Left ventricle myocardium superior (tissue), 1 donor: ENCODE measurements at regions not wholly inside any gene's neighbourhood (a gene's known extent, or its start where the extent isn't known, plus 50 kb on each side); places are given as distances from the start of the nearest gene placed in this dataset.
A peak's percentile ranks its signal among the peaks of the same experiment; 100 is the strongest.

ENCODE experiments used
- ATAC-seq: fragments of 200-7000 bp; cut with Tn5 transposase; one replicate; pipeline ENCODE4 v1.9.1; 2020; ENCODE audit warnings: mild to moderate bottlenecking, moderate library complexity
- DNase-seq: peaks from one replicate; pipeline ENCODE4 v3.0.0-alpha.2; 2020
- intact Hi-C: fragments of 100-400 bp; cut with micrococcal nuclease; formaldehyde crosslinking; loops from one replicate; pipeline ENCODE4 v1.11.0; 2022
- donor health status: DM: no; HTN: yes; CAD: no; lungs with severe emphysema.

GRCh38 chr18:67665266-67665665, 148.7 kb upstream of the DSEL start:
- DNase-seq = no peak
- intact Hi-C loops = no loop called here
- no peak for ATAC-seq

GRCh38 chr18:67662996-67663395, 146.5 kb upstream of the DSEL start:
- intact Hi-C loops = no loop called here
- no peak for DNase-seq
- no peak for ATAC-seq

GRCh38 chr18:67661555-67661954, 145.0 kb upstream of the DSEL start:
- no peak for DNase-seq
- intact Hi-C loops = no loop called here
- ATAC-seq = no peak

GRCh38 chr18:67654101-67654500, 137.6 kb upstream of the DSEL start:
- DNase-seq (no peak), ATAC-seq (no peak)
- intact Hi-C loops = no loop called here

- DNase-seq = no peak
- intact Hi-C loops = no loop called here
- no peak for ATAC-seq
These were observed 135.8 kb upstream of the DSEL start for GRCh38 chr18:67652288-67652687.

GRCh38 chr18:67651438-67651837, 134.9 kb upstream of the DSEL start:
- DNase-seq (no peak), ATAC-seq (peak; percentile 79)
- intact Hi-C loops = no loop called here

GRCh38 chr18:67650686-67651385, 134.3 kb upstream of the DSEL start:
- intact Hi-C loops = no loop called here
- no peak for DNase-seq
- ATAC-seq = no peak

- intact Hi-C loops = no loop called here
- DNase-seq (no peak), ATAC-seq (no peak)
These were observed 130.4 kb upstream of the DSEL start for GRCh38 chr18:67646890-67647289.

GRCh38 chr18:67644226-67644625, 127.7 kb upstream of the DSEL start:
- ATAC-seq = no peak
- no peak for DNase-seq
- intact Hi-C loops = no loop called here

- intact Hi-C loops = no loop called here
- no peak for DNase-seq
- ATAC-seq = no peak
These were observed 123.4 kb upstream of the DSEL start for GRCh38 chr18:67639872-67640271.

- no peak for DNase-seq
- no peak for ATAC-seq
- intact Hi-C loops = no loop called here
These were observed 120.3 kb upstream of the DSEL start for GRCh38 chr18:67636597-67637385.

GRCh38 chr18:67634631-67635338, 118.3 kb upstream of the DSEL start:
- intact Hi-C loops = no loop called here
- no peak for ATAC-seq
- no peak for DNase-seq

- intact Hi-C loops = no loop called here
- no peak for ATAC-seq
- no peak for DNase-seq
These were observed 117.4 kb upstream of the DSEL start for GRCh38 chr18:67633939-67634338.

- no peak for ATAC-seq
- intact Hi-C loops = no loop called here
- no peak for DNase-seq
These were observed 105.4 kb upstream of the DSEL start for GRCh38 chr18:67621906-67622305.

- ATAC-seq (no peak), DNase-seq (no peak)
These were observed 104.7 kb upstream of the DSEL start for GRCh38 chr18:67621049-67621713.

GRCh38 chr18:67618061-67618460, 101.5 kb upstream of the DSEL start:
- ATAC-seq (no peak), DNase-seq (no peak)
- intact Hi-C loops = no loop called here

More at GRCh38 chr18:67621049-67621713, 104.7 kb upstream of the DSEL start:
- intact Hi-C loops = no loop called here

- DNase-seq (no peak), ATAC-seq (no peak)
- intact Hi-C loops = no loop called here
These were observed 99.4 kb upstream of the DSEL start for GRCh38 chr18:67615876-67616275.

GRCh38 chr18:67613731-67614130, 97.2 kb upstream of the DSEL start:
- intact Hi-C loops = no loop called here
- DNase-seq (no peak), ATAC-seq (no peak)

- DNase-seq = no peak
- no peak for ATAC-seq
- intact Hi-C loops = no loop called here
These were observed 95.8 kb upstream of the DSEL start for GRCh38 chr18:67612281-67612680.
